Mesothelial cell of epicardium (in vitro differentiated cells): ENCODE measurements at regions not wholly inside any gene's neighbourhood (a gene's known extent, or its start where the extent isn't known, plus 50 kb on each side); places are given as distances from the start of the nearest gene placed in this dataset.

Experiments
- DNase-seq, 2 experiments: peaks; one replicate each; pipeline ENCODE4 v3.0.0; 2021; ENCODE audit warnings: low spot score in 2 of 2; ENCODE audit not compliant: unreplicated experiment in 2 of 2
- H3K27ac Mint-ChIP-seq: 2 replicates; pipeline ENCODE4 v1.8.0; 2021; ENCODE audit warnings: mixed read lengths
- H3K27me3 Mint-ChIP-seq: 2 replicates; pipeline ENCODE4 v1.8.0; 2021; ENCODE audit warnings: low read depth, mixed read lengths
- H3K36me3 Mint-ChIP-seq: 2 replicates; pipeline ENCODE4 v1.8.0; 2021; ENCODE audit warnings: mixed read lengths
- H3K4me1 Mint-ChIP-seq: 2 replicates; pipeline ENCODE4 v1.8.0; 2021; ENCODE audit warnings: mixed read lengths
- H3K4me3 Mint-ChIP-seq: 2 replicates; pipeline ENCODE4 v1.8.0; 2021; ENCODE audit warnings: mild to moderate bottlenecking, moderate library complexity, mixed read lengths
- H3K9me3 Mint-ChIP-seq: 2 replicates; pipeline ENCODE4 v1.8.0; 2021; ENCODE audit warnings: mixed read lengths
- TF ChIP-seq, protein P1 (sequence below): fragments of 200-600 bp; sonication (generic); IDR thresholded peaks from one replicate; pipeline ENCODE4 v1.5.0; 2021; ENCODE audit warnings: antibody characterized with exemption; ENCODE audit not compliant: unreplicated experiment

DNA sequence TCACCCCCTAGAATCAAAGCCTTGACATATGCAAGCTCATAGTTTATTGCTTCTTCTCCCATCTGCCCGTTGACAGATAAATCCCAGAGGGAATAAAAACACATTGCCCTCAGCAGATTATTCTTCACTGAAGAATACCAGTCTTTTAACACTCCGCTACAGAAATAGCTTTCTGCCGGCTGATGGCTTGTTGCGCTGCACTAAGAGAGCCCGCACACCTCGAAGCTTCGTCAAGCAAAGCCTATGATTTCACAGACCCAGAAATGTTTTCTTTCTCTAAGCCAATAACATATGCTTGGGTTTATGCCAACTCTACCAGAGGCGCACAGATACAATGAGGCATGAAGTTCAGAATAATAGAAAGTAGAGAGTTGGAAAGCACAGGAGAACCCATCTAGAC lies 208.9 kb upstream of the FOXQ1 start:
- peaks cover 11% of the 10 kb centered on the region for H3K9me3 Mint-ChIP-seq
- H3K27me3 Mint-ChIP-seq: peaks cover 7% of the 10 kb centered on the region
- DNase-seq: no peak
- H3K4me3 Mint-ChIP-seq: no peak overlapping the region
- TF ChIP-seq, protein P1, sequence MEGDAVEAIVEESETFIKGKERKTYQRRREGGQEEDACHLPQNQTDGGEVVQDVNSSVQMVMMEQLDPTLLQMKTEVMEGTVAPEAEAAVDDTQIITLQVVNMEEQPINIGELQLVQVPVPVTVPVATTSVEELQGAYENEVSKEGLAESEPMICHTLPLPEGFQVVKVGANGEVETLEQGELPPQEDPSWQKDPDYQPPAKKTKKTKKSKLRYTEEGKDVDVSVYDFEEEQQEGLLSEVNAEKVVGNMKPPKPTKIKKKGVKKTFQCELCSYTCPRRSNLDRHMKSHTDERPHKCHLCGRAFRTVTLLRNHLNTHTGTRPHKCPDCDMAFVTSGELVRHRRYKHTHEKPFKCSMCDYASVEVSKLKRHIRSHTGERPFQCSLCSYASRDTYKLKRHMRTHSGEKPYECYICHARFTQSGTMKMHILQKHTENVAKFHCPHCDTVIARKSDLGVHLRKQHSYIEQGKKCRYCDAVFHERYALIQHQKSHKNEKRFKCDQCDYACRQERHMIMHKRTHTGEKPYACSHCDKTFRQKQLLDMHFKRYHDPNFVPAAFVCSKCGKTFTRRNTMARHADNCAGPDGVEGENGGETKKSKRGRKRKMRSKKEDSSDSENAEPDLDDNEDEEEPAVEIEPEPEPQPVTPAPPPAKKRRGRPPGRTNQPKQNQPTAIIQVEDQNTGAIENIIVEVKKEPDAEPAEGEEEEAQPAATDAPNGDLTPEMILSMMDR: no peak
- peaks cover 28% of the 10 kb centered on the region for H3K4me1 Mint-ChIP-seq
- H3K27ac Mint-ChIP-seq: no peak overlapping the region
- H3K36me3 Mint-ChIP-seq: no peaks in the 10 kb centered on the region

DNA sequence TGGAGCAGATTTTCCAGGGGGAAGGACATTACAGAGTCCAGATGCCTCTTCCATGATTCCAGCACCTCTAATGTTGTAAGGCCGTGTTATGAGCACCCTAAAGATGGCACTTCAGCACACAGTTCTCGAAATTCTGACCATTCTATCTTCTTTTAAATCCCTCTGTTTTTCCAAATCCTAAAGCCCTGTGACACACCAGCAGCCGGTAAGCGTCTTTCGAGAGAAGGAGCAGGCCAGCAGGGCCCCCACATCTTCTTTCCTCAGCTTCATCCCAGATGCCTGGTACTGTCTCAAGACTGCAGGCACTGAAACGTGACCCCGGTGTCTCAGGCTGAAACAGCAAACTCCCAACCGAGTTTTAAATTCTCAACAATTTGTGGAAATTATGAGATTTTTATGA lies 211.6 kb upstream of the FOXQ1 start:
- Mint-ChIP-seq H3K27me3 (peaks cover 10% of the 10 kb centered on the region), H3K4me3 (no peak overlapping the region), H3K27ac (no peak overlapping the region), H3K4me1 (peaks cover 28% of the 10 kb centered on the region), H3K36me3 (no peaks in the 10 kb centered on the region), H3K9me3 (no peaks in the 10 kb centered on the region)
- TF ChIP-seq, protein P1: no peak
- no peak for DNase-seq

DNA sequence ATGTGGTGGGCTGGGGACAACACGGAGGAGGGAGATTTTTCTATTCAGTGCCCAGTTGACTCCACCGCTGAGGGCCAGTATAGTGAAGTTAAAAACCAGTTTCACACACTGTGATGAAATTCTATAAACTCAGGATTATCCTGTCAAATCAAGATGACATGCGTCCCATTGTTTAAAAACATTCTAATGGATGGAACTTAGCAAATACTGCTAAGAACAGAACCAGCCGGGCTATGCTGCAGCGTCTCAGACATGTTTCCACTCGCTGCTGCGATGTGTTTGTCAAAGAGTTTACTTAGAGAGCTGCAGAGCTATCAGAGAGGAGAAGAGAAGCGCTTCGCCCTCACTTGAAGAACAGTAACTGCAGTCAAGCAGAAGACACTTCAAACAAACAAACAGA lies 212.6 kb upstream of the FOXQ1 start:
- Mint-ChIP-seq H3K4me1 (peaks cover 25% of the 10 kb centered on the region), H3K27ac (no peak overlapping the region), H3K4me3 (no peak overlapping the region), H3K36me3 (no peaks in the 10 kb centered on the region), H3K27me3 (peaks cover 6% of the 10 kb centered on the region), H3K9me3 (no peaks in the 10 kb centered on the region)
- no peak for DNase-seq
- TF ChIP-seq, protein P1: no peak

DNA sequence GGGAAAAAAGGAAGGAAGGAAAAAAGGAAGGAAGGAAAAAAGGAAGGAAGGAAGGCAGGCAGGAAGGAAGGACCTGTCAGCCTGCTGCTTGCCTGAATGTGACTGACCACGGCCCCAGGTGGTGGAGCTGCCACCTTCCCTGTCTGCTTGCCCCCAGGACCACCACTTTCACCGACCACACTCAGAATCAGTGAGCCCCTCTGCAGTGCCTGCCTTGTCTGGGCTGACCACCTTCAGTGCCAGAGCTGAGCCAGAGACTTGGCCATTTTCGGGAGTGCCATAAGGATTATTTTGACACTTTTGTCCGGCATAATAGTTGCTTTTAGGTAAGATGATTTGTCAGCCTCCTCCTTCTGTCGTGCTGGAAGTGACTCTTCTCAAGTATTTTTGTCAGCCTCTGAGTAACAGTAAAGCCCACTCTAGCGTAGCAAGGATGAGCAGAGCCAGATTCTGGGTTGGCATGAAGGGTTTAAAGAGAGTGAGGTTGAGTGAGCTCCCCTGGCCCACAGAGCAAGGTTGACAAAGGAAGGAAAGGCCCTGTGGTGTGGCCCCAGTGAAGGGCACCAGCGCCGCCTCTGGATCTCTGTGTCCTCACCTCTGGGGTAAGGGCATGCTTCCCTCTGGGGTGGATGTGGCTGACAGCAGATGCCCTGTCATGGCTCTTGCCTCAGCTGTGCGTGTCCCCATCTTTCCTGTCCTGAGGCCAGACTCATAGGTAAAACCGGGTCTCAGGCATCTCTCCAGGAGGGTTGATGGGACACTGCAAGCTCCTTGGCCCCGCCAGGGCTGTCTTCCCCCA lies 214.7 kb upstream of the FOXQ1 start:
- peaks cover 9% of the 10 kb centered on the region for H3K4me1 Mint-ChIP-seq
- no peaks in the 10 kb centered on the region for H3K36me3 Mint-ChIP-seq
- H3K27ac Mint-ChIP-seq: no peak overlapping the region
- peaks cover 4% of the 10 kb centered on the region for H3K27me3 Mint-ChIP-seq
- DNase-seq: no peak
- TF ChIP-seq, protein P1: no peak
- H3K4me3 Mint-ChIP-seq: no peak overlapping the region
- H3K9me3 Mint-ChIP-seq: no peaks in the 10 kb centered on the region

DNA sequence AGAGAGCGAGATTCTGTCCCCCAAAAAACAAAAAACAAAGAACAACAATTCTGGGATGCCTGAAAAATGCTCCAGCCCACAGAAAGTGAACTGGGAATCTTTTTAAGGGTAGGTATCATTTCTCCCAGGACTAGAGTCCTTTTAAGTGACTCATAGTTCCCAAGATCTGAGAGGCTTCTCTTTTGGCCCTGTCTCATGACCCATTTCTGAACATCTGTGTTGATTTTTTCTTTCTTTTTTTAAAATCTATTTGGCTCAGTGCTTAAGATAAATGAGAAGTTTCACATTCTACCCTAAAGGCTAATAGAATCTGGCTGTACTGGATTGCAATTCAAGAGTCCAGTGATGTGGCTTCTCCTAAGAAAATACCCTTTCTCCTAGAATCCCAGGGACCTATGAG lies 217.6 kb upstream of the FOXQ1 start:
- Mint-ChIP-seq H3K4me1 (peaks cover 3% of the 10 kb centered on the region), H3K4me3 (no peak overlapping the region), H3K36me3 (no peaks in the 10 kb centered on the region), H3K9me3 (no peaks in the 10 kb centered on the region), H3K27ac (no peak overlapping the region), H3K27me3 (peaks cover 4% of the 10 kb centered on the region)
- DNase-seq: no peak
- TF ChIP-seq, protein P1: no peak
